GM12878 (cell line): ENCODE measurements at regions not wholly inside any gene's neighbourhood (a gene's known extent, or its start where the extent isn't known, plus 50 kb on each side); places are given as distances from the start of the nearest gene placed in this dataset.

Experiments
- ATAC-seq: fragments of 200-7000 bp; cut with Tn5 transposase; 3 replicates; pipeline ENCODE4 v1.9.1; 2020; ENCODE audit warnings: mild to moderate bottlenecking, moderate library complexity
- BruUV-seq: library from RNA; stranded (reverse); fragments of 400-500 nt; replicated peaks from 2 replicates; lab custom pipeline; 2021; lab: Mats Ljungman, UMichigan
- CTCF ChIA-PET: fragments of 300-600 bp; sonication (Branson Sonifier 250); formaldehyde crosslinking; extraction: SDS; loops from one replicate; lab custom pipeline; 2021; ENCODE audit warnings: inconsistent platforms; lab: Yijun Ruan, JAX
- POLR2A ChIA-PET: fragments of 350-600 bp; formaldehyde crosslinking; extraction: SDS; loops from one replicate; lab custom pipeline; 2021; ENCODE audit warnings: inconsistent platforms; lab: Charles Lee
- RAD21 ChIA-PET: fragments of 300-600 bp; sonication (Branson Sonifier 250); formaldehyde crosslinking; loops from one replicate; lab custom pipeline; 2023; ENCODE audit warnings: antibody characterized with exemption; ENCODE audit not compliant: unreplicated experiment; lab: Charles Lee
- SMC1A ChIA-PET: fragments of 300-600 bp; sonication (Branson Sonifier 250); formaldehyde crosslinking; loops from one replicate; lab custom pipeline; 2023; ENCODE audit not compliant: unreplicated experiment, uncharacterized antibody; lab: Charles Lee
- DNase-seq: peaks from one replicate; pipeline ENCODE4 v3.0.0-alpha.2; 2011; ENCODE audit warnings: low read depth, low spot score
- FAIRE-seq: peaks from 3 replicates; lab custom pipeline; 2011; peaks lifted over from hg19 to GRCh38; lab: Jason Lieb, UNC
- H2AFZ ChIP-seq: 2 replicates; pipeline ENCODE4 v1.6.0; 2011; ENCODE audit warnings: low read depth, low read length, control low read depth; ENCODE audit not compliant: control insufficient read depth
- H3K27ac ChIP-seq: 2 replicates; pipeline ENCODE4 v1.5.1; 2011; ENCODE audit warnings: control low read depth; ENCODE audit not compliant: control insufficient read depth, insufficient read depth
- H3K27me3 ChIP-seq, 2 experiments: replicated peaks in 1 of 2; 2 replicates each; pipeline versions ENCODE4 v1.6.0 to v1.6.1; 2011; ENCODE audit warnings: low read length in 1 of 2; ENCODE audit not compliant: control insufficient read depth in 2 of 2, insufficient read depth in 2 of 2
- H3K36me3 ChIP-seq, 2 experiments: 2 replicates each; pipeline ENCODE4 v1.5.1; 2011; ENCODE audit warnings: low read length in 1 of 2; ENCODE audit not compliant: control insufficient read depth in 2 of 2, insufficient read depth in 2 of 2
- H3K4me1 ChIP-seq: 2 replicates; pipeline ENCODE4 v1.6.1; 2011; ENCODE audit warnings: mild to moderate bottlenecking, low read length, moderate library complexity, mixed read lengths; ENCODE audit not compliant: control insufficient read depth, insufficient read depth
- H3K4me2 ChIP-seq: 2 replicates; pipeline ENCODE4 v1.6.0; 2011; ENCODE audit warnings: control low read depth; ENCODE audit not compliant: control insufficient read depth, insufficient read depth
- H3K4me3 ChIP-seq: fragments of 200-600 bp; sonication (generic); 2 replicates; pipeline ENCODE4 v1.5.1; 2016
- H3K79me2 ChIP-seq: 2 replicates; pipeline ENCODE4 v1.6.0; 2011; ENCODE audit warnings: low read length; ENCODE audit not compliant: control insufficient read depth, insufficient read depth
- H3K9ac ChIP-seq: 2 replicates; pipeline ENCODE4 v1.8.0; 2011; ENCODE audit warnings: low read length, control low read depth, mixed read lengths; ENCODE audit not compliant: control insufficient read depth, insufficient read depth
- H3K9me3 ChIP-seq: replicated peaks from 3 replicates; pipeline ENCODE4 v1.5.1; 2011; ENCODE audit warnings: mild to moderate bottlenecking, low read length; ENCODE audit not compliant: control insufficient read depth, insufficient read depth
- H4K20me1 ChIP-seq: 2 replicates; pipeline ENCODE4 v1.6.0; 2011; ENCODE audit not compliant: control insufficient read depth, insufficient read depth
- ATF2 ChIP-seq: IDR thresholded peaks from 2 replicates; pipeline ENCODE4 v1.6.1; 2012; ENCODE audit warnings: low read length, inconsistent platforms
- MXI1 ChIP-seq: fragments of 150-350 bp; IDR thresholded peaks from 2 replicates; pipeline ENCODE4 v1.6.1; 2011; ENCODE audit warnings: low read depth, mild to moderate bottlenecking, inconsistent platforms, low read length, improper control_type of control experiment
- NBN ChIP-seq: fragments of 450-650 bp; IDR thresholded peaks from 2 replicates; pipeline ENCODE4 v1.6.1; 2016
- NFXL1 ChIP-seq: fragments of 450-650 bp; IDR thresholded peaks from 2 replicates; pipeline ENCODE4 v1.6.1; 2017; ENCODE audit warnings: antibody characterized with exemption, mild to moderate bottlenecking, borderline replicate concordance
- PAX5 ChIP-seq: IDR thresholded peaks from 2 replicates; pipeline ENCODE4 v1.6.1; 2011; ENCODE audit warnings: low read depth, low read length, borderline replicate concordance
- POLR2A ChIP-seq: IDR thresholded peaks from 2 replicates; pipeline ENCODE4 v1.6.1; 2011; ENCODE audit warnings: low read depth, mild to moderate bottlenecking, low read length
- RB1 ChIP-seq: fragments of 450-650 bp; formaldehyde crosslinking; IDR thresholded peaks from 2 replicates; pipeline ENCODE4 v1.6.1; 2017; ENCODE audit warnings: mild to moderate bottlenecking, borderline replicate concordance
- RBBP5 ChIP-seq: fragments of 200-600 bp; sonication (generic); conservative IDR thresholded peaks from 2 replicates; pipeline ENCODE4 v1.6.1; 2016
- SIX5 ChIP-seq: IDR thresholded peaks from 2 replicates; pipeline ENCODE4 v1.6.1; 2011; ENCODE audit warnings: mild to moderate bottlenecking, low read depth, low read length, moderate library complexity; ENCODE audit not compliant: severe bottlenecking
- SPI1 ChIP-seq: IDR thresholded peaks from 2 replicates; pipeline ENCODE4 v1.6.1; 2011; ENCODE audit warnings: low read depth, mild to moderate bottlenecking, low read length, moderate library complexity, borderline replicate concordance; ENCODE audit not compliant: insufficient read depth
- STAT1 ChIP-seq: fragments of 450-650 bp; conservative IDR thresholded peaks from 2 replicates; pipeline ENCODE4 v1.6.1; 2014; ENCODE audit warnings: antibody characterized with exemption, mild to moderate bottlenecking
- USF1 ChIP-seq: IDR thresholded peaks from 2 replicates; pipeline ENCODE4 v1.6.1; 2011; ENCODE audit warnings: borderline replicate concordance, low read depth, mild to moderate bottlenecking, moderate library complexity, mixed read lengths, low read length; ENCODE audit not compliant: insufficient read depth; ENCODE audit errors: extremely low read length
- USF2 ChIP-seq: IDR thresholded peaks from 2 replicates; pipeline ENCODE4 v1.6.1; 2011; ENCODE audit warnings: low read depth, low read length, improper control_type of control experiment, borderline replicate concordance
- ZBED1 ChIP-seq: IDR thresholded peaks from 2 replicates; pipeline ENCODE4 v1.6.1; 2016; ENCODE audit warnings: borderline replicate concordance
- ZBTB40 ChIP-seq: fragments of 450-650 bp; IDR thresholded peaks from 2 replicates; pipeline ENCODE4 v1.6.1; 2016; ENCODE audit warnings: mild to moderate bottlenecking, moderate library complexity, borderline replicate concordance
- ZNF217 ChIP-seq: fragments of 450-650 bp; IDR thresholded peaks from 2 replicates; pipeline ENCODE4 v1.6.1; 2017; ENCODE audit warnings: antibody characterized with exemption, mild to moderate bottlenecking
- WGBS: methylation state at CpG from one replicate; pipeline ENCODE4 v1.1.6; 2016; ENCODE audit warnings: low lambda C conversion rate; ENCODE audit not compliant: insufficient replicate concordance, insufficient coverage; ENCODE audit errors: missing lambda C conversion rate; 5-methylcytosine and 5-hydroxymethylcytosine counted together
- in situ Hi-C: fragments of 300-500 bp; cut with MboI; formaldehyde crosslinking; loops from 9 replicates; pipeline ENCODE4 v1.14.3; 2018; ENCODE audit warnings: mixed read lengths
- intact Hi-C: fragments of 100-400 bp; cut with micrococcal nuclease; formaldehyde crosslinking; loops from one replicate; pipeline ENCODE4 v1.14.2; 2022; ENCODE audit not compliant: unreplicated experiment

- TF ChIP-seq SIX5 (no peak), PAX5 (no peak), ZBTB40 (no peak), USF2 (no peak), ZNF217 (no peak), SPI1 (no peak), MXI1 (no peak)
These were observed 117.9 kb upstream of the SALL3 start (continued) for GRCh38 chr18:78861706-78862105.

GRCh38 chr18:78862395-78862794 is 117.2 kb upstream of the SALL3 start:
- ATAC-seq (no peak), FAIRE-seq (no peak), DNase-seq (no peak)
- RAD21 ChIA-PET = no interaction called here
- POLR2A ChIA-PET = no interaction called here
- Histone ChIP-seq H3K36me3 (no peaks in the 10 kb centered on the region), H3K9me3 (no peaks in the 10 kb centered on the region; the same call in 2 of the 3 replicates), H3K4me3 (no peak overlapping the region), H3K27me3 (no peaks in the 10 kb centered on the region), H3K27ac (no peak overlapping the region), H3K79me2 (no peaks in the 10 kb centered on the region), H2AFZ (no peak overlapping the region), H4K20me1 (no peaks in the 10 kb centered on the region), H3K9ac (no peak overlapping the region), H3K4me1 (no peaks in the 10 kb centered on the region), H3K4me2 (no peak overlapping the region)
- 55% methylated on average over 9 of the region's 9 CpGs for WGBS
- no TSS peak for BruUV-seq
- CTCF ChIA-PET = no interaction called here
- in situ Hi-C loops = no loop called here
- TF ChIP-seq RBBP5 (no peak), NBN (no peak), RB1 (no peak), POLR2A (no peak), ZBED1 (no peak), ATF2 (no peak), USF1 (no peak), STAT1 (no peak), NFXL1 (no peak)
- intact Hi-C loops = no loop called here
- SMC1A ChIA-PET = no interaction called here
